ENCODE measurements at regions not wholly inside any gene's neighbourhood (a gene's known extent, or its start where the extent isn't known, plus 50 kb on each side); places are given as distances from the start of the nearest gene placed in this dataset.
A peak's percentile ranks its signal among the peaks of the same experiment; 100 is the strongest.
"Not testable (repeated sequence)": the region's sequence is repeated elsewhere in the genome, so short reads cannot be mapped to it uniquely, and the experiment has no call there.

DNA sequence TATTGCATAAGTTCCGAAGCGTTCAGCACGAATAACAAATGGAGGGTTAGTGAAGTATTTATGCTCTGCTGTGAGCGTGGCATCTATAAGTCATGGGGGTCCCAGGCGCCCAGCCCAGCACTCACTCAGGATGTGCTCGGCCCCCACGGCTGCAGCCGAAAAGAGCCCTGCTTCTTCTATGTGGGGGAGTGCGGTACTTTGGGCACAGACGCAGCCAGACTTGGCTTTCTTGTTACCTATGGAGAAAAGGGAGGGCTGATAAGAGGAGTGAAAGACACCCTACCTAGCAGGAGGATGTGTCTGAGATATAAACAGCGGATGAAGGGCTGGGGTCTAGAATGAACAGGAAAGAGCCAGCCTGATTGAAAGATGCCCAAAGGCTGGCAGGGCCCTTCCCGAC, 51.4 kb downstream of the MRPL36 start:
- no peak for DNase-seq

GRCh38 chr5:1747803-1748085, 51.9 kb downstream of the MRPL36 start:
- DNase-seq = no peak

- no peak for DNase-seq
Observed at GRCh38 chr5:1747079-1747802, 52.4 kb downstream of the MRPL36 start.

DNA sequence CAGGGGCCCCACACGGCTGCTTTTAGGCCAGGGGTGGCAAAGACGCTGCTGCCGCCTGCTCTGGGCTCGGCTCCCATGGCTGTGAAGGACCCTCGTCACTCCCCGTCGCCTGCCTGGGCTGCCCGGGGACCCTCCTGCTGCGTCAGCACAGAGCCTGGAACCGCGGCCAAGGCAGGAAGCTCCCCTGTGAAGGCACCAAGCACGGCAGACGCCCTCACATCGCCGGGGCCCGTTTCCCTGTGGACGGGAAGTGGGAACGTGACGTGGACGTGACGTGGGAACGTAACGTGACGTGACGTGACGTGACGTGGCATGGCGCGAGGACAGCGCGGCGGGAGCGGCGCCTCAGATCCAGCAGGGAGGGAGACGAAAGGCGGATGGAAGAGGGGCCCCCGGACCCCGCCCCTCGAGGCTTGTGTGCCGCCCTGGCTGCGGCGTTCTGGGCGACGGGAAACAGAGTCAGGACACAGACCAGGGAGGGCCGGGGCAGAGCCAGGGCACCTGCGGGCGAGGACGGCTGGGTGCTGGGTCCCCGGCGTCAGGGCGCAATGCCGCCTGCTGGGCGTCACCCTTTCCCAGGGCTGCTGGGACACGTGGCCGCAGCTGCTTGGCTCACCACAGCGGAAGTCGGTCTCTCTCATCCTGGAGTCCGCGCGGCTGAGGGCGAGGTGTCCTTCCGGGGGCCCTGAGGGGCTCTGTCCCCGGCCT, 53.1 kb downstream of the MRPL36 start:
- DNase-seq = no peak

GRCh38 chr5:1745796-1746370, 53.8 kb downstream of the MRPL36 start:
- no peak for DNase-seq

- no peak for DNase-seq
Observed at GRCh38 chr5:1745123-1745795, 54.4 kb downstream of the MRPL36 start.

- no peak for DNase-seq
Observed at GRCh38 chr5:1744393-1745122, 55.1 kb downstream of the MRPL36 start.

- DNase-seq = no peak
Observed at GRCh38 chr5:1743769-1744085, 55.9 kb downstream of the MRPL36 start.

DNA sequence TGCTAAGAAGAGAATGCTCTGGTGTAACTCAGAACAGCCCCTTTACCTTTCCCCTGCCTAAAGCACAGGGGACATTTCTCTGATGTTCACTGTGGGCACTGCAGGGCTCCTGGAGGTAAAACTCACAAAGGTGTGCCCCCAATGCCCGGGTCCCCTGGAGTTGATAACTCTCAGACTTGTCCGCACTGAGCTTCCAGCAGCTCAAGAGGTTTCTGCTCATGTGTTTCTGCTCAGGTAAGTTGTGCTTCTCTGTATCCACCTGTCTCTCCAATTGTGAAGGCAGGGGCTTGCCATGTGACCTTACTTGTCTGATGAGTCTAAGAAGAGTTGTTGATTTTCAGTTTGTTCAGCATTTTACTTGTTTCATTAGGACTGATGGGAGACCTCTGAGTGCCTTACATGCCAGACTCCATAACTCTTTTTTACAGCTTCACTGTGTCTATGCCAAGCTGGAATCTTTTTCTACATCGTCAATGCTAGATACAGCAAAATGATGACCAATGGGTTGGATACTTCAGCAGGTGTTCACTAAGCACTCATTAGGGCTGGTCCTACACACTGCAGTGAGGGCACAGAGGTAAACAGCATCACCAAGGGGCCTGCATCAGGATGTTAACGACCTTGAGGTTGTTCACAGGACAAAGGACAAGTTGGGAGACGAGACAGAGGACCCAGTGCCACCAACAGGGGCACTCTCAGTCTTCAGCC, 56.4 kb downstream of the MRPL36 start:
- no peak for DNase-seq

DNA sequence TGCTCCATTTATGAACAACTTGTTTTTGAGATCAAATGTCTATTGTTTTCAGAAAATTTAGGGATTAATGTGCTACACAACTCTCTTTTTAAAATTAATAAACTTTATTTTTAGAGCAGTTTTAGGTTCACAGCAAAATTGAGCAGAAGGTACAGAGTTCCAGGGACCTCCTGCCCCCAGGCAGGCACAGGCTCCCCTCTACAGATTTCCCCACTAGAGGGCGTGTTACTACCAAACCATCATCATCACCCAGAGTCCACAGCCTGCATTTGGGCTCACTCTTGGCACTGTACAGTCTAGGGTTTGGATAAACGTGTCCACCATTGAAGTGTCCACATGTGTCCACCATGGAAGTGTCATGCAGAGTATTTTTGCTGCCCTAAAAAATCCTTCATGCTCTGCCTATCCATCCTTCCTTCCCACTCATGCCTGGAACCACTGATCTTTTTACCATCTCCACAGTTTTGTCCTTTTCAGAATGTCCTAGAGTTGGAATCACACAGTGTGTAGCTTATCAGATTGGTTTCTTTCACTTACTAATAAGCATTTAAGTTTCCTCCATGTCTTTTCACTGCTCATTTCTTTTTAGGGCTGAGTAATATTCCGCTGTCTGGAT, 61.7 kb downstream of the MRPL36 start:
- DNase-seq = peak; percentile 45 to 47

GRCh38 chr5:1736889-1737711, 62.5 kb downstream of the MRPL36 start:
- DNase-seq = no peak

- DNase-seq = no peak
Observed at GRCh38 chr5:1736065-1736464, 63.6 kb downstream of the MRPL36 start.

DNA sequence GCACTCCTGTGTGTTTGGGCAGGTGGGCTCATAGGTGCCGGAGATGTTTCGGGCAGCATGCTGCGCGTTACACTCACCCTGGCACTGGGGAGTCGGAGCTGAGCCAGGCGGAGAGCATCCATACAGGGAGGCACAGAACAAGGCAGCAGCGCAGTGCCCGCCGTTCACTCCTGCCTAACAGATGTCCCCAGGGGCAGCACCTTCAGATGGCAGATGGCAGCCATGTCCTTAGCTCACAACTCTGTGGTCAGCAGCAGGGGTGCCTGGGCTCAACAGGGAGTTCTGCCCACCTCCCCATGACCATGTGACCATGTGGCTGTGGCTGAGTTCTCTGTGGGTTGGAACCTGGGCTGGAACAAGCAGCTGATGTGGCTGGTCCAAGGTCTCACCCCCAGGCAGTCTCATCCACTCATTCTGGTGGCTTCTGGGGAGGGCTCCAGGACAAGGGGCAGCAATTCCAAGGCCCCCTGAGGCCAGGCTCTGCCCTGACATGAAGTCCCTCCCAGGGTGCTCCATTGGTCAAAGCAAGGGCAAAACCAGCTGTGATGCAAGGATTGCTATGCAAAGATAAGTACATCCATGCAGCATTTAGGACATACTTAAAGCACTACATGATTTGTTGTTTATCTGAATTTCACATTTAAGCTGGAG, 64.2 kb downstream of the MRPL36 start:
- no peak for DNase-seq

GRCh38 chr5:1734908-1735289, 64.7 kb downstream of the MRPL36 start:
- DNase-seq = no peak

- no peak for DNase-seq
Observed at GRCh38 chr5:1734271-1734907, 65.2 kb downstream of the MRPL36 start.

DNA sequence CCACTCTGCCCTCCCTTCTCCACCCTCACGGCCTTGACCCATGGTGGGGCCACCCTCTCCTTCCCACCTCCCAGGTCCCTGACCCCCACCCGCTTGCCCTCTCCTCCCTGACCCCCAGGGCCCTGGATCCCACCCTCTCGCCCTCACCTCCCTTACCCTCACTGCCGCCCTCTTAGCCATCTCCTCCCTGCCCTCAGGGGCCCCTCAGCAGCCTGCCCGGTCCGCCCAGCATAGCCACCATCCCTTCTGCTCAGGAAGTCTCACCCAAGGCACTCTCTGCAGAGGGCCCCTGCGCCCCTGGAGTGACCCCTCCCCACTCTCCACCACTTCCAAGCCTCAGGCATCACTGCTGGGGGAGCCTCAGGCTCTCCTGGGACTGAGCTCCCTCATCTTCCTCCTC, 66.3 kb downstream of the MRPL36 start:
- DNase-seq = no peak

DNA sequence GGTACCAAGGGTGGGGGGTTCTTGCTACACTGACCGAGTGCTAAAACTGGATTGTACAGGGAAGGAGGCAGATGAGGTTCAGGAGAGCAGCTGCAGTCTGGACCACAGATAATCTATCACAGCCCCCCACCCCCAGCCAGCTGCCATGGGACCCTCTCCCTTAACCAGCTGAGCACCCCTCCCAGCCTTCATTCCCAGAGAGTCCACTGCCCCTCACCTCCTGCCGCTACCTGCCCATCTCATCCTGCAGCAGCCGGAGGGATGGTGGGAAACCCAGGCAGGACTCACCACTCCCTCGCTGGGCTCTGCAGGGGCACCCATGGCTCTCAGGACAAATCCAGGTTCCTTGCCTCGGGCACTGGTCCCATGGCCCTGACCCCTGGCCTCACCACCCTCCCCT, 66.7 kb downstream of the MRPL36 start:
- no peak for DNase-seq

DNA sequence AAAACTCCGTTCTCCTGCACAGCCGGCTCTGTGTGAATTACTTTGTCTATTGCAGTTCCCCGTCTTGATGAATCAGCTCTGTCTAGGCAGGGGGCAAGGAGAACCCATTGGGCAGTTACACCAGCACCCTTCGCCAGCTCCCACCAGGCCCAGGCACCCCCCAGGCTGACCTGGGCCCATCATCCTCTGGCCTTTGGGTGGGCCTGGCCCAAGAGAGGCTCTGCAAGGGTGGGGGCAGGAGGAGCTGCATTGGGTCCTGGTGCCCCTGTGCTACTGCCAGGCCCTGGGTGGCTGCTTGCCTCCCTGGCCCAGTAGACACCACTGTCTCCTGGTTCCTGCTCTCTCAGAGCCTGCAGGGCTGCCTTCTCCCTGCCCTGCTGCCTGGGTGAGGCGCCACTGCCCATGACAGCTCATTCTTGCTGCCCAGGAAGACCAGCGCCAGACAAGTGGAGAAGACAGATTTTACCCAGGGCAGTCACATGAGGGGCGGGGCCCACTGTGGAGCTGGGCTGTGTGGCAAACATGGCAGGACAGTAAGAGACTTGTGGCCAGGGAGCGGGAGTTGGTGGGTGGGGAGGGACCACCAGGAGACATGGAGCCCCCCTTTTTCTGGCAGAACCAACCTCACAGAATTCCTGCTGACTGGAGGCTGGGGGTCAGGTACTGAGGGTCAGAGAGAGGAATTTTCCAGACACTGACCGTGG, 67.2 kb downstream of the MRPL36 start:
- no peak for DNase-seq

DNA sequence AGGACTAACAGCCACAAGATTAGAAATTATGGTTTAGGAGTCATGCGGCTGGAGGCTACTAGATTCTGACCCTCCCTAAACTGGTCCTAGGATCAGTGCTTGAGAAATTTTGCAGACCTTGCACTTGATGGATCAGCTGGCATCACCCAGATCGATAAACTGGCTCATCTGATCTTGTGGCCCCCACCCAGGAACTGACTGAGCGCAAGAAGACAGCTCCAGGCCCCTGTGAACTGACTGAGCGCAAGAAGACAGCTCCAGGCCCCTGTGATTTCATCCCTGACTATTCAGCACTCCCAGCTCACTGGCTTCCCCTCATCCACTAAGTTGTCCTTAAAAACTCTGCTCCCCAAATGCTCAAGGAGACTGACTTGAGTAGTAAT, 67.8 kb downstream of the MRPL36 start:
- DNase-seq = not testable (repeated sequence)
